ENCODE measurements at regions not wholly inside any gene's neighbourhood (a gene's known extent, or its start where the extent isn't known, plus 50 kb on each side); places are given as distances from the start of the nearest gene placed in this dataset.
A peak's percentile ranks its signal among the peaks of the same experiment; 100 is the strongest.

- no peak for DNase-seq
Measured at GRCh38 chr5:169445191-169445590, 138.4 kb upstream of the SPDL1 start.

GRCh38 chr5:169442913-169443784, 140.4 kb upstream of the SPDL1 start:
- no peak for DNase-seq

- no peak for DNase-seq
Measured at GRCh38 chr5:169442403-169442874, 141.1 kb upstream of the SPDL1 start.

- DNase-seq = no peak
Measured at GRCh38 chr5:169440107-169440705, 139.3 kb upstream of the SLIT3 start.

- no peak for DNase-seq
Measured at GRCh38 chr5:169439362-169439761, 138.4 kb upstream of the SLIT3 start.

GRCh38 chr5:169435506-169436229, 134.7 kb upstream of the SLIT3 start:
- DNase-seq = no peak

GRCh38 chr5:169433221-169433651, 132.3 kb upstream of the SLIT3 start:
- DNase-seq = no peak

- no peak for DNase-seq
Measured at GRCh38 chr5:169431386-169431785, 130.4 kb upstream of the SLIT3 start.

GRCh38 chr5:169430671-169431070, 129.7 kb upstream of the SLIT3 start:
- no peak for DNase-seq

- DNase-seq = no peak
Measured at GRCh38 chr5:169429044-169429443, 128.1 kb upstream of the SLIT3 start.

- peak; percentile 75 for DNase-seq
Measured at GRCh38 chr5:169426784-169427183, 125.8 kb upstream of the SLIT3 start.

- no peak for DNase-seq
Measured at GRCh38 chr5:169424670-169425378, 123.9 kb upstream of the SLIT3 start.

- no peak for DNase-seq
Measured at GRCh38 chr5:169424279-169424655, 123.3 kb upstream of the SLIT3 start.

- DNase-seq = no peak
Measured at GRCh38 chr5:169423580-169424278, 122.8 kb upstream of the SLIT3 start.

- DNase-seq = no peak
Measured at GRCh38 chr5:169422087-169422486, 121.1 kb upstream of the SLIT3 start.

- DNase-seq = no peak
Measured at GRCh38 chr5:169421677-169422076, 120.7 kb upstream of the SLIT3 start.

GRCh38 chr5:169417676-169418075, 116.7 kb upstream of the SLIT3 start:
- no peak for DNase-seq

- DNase-seq = no peak
Measured at GRCh38 chr5:169416583-169417196, 115.8 kb upstream of the SLIT3 start.

- no peak for DNase-seq
Measured at GRCh38 chr5:169415948-169416347, 115.0 kb upstream of the SLIT3 start.

- no peak for DNase-seq
Measured at GRCh38 chr5:169415371-169415770, 114.4 kb upstream of the SLIT3 start.

- no peak for DNase-seq
Measured at GRCh38 chr5:169413416-169413815, 112.5 kb upstream of the SLIT3 start.

GRCh38 chr5:169412831-169413230, 111.9 kb upstream of the SLIT3 start:
- no peak for DNase-seq

Measured in NCI-H774 (cell line).